ENCODE measurements at regions not wholly inside any gene's neighbourhood (a gene's known extent, or its start where the extent isn't known, plus 50 kb on each side); places are given as distances from the start of the nearest gene placed in this dataset.

GRCh38 chr14:37787879-37788494 is 192.6 kb downstream of the TTC6 start:
- intact Hi-C loops (cut with DNase I): no loop called here
- H3K4me3 ChIP-seq (replicated peaks in 1 of 3): no peak overlapping the region
- H3K9me3 ChIP-seq: no peaks in the 10 kb centered on the region
- H3K27me3 ChIP-seq: no peaks in the 10 kb centered on the region
- H3K36me3 ChIP-seq: no peaks in the 10 kb centered on the region
- no peaks in the 10 kb centered on the region for H3K4me1 ChIP-seq
- DNase-seq: no peak
- no peak for TF ChIP-seq CTCF (IDR thresholded peaks at IDR 0.05)
- no peak for TF ChIP-seq POLR2A (IDR thresholded peaks at IDR 0.05)
- no peak overlapping the region for H3K27ac ChIP-seq

GRCh38 chr14:37791384-37792036 is 196.1 kb downstream of the TTC6 start:
- no peak for DNase-seq
- Histone ChIP-seq H3K27ac (no peak overlapping the region), H3K4me1 (no peaks in the 10 kb centered on the region), H3K9me3 (no peaks in the 10 kb centered on the region), H3K36me3 (no peaks in the 10 kb centered on the region), H3K27me3 (no peaks in the 10 kb centered on the region), H3K4me3 (replicated peaks in 1 of 3) (no peak overlapping the region)
- 81 to 84% methylated on average over 3 of the region's 3 CpGs for WGBS, 2 donors
- TF ChIP-seq POLR2A (IDR thresholded peaks at IDR 0.05): no peak
- no peak for TF ChIP-seq CTCF (IDR thresholded peaks at IDR 0.05)
- intact Hi-C loops (cut with DNase I): no loop called here

- intact Hi-C loops (cut with DNase I): no loop called here
- no peak overlapping the region for H3K27ac ChIP-seq
These were observed 196.7 kb downstream of the TTC6 start for GRCh38 chr14:37792124-37792523.

GRCh38 chr14:37796703-37797416 is 201.4 kb downstream of the TTC6 start:
- Histone ChIP-seq H3K9me3 (no peaks in the 10 kb centered on the region), H3K36me3 (no peaks in the 10 kb centered on the region), H3K27ac (no peak overlapping the region), H3K4me1 (no peaks in the 10 kb centered on the region), H3K4me3 (replicated peaks in 1 of 3) (no peak overlapping the region), H3K27me3 (no peaks in the 10 kb centered on the region)
- DNase-seq: no peak
- intact Hi-C loops (cut with DNase I): no loop called here
- 61 to 88% methylated on average over 4 of the region's 4 CpGs for WGBS, 2 donors
- no peak for TF ChIP-seq POLR2A (IDR thresholded peaks at IDR 0.05)
- no peak for TF ChIP-seq CTCF (IDR thresholded peaks at IDR 0.05)

More at GRCh38 chr14:37792124-37792523, 196.7 kb downstream of the TTC6 start:
- 87 to 91% methylated on average over 4 of the region's 4 CpGs for WGBS, 2 donors
- Histone ChIP-seq H3K4me1 (no peaks in the 10 kb centered on the region), H3K27me3 (no peaks in the 10 kb centered on the region), H3K4me3 (replicated peaks in 1 of 3) (no peak overlapping the region), H3K9me3 (no peaks in the 10 kb centered on the region), H3K36me3 (no peaks in the 10 kb centered on the region)
- TF ChIP-seq POLR2A (IDR thresholded peaks at IDR 0.05): no peak
- no peak for TF ChIP-seq CTCF (IDR thresholded peaks at IDR 0.05)
- DNase-seq: no peak

GRCh38 chr14:37797675-37798074 is 202.2 kb downstream of the TTC6 start:
- H3K27me3 ChIP-seq: no peaks in the 10 kb centered on the region
- no peaks in the 10 kb centered on the region for H3K9me3 ChIP-seq
- intact Hi-C loops (cut with DNase I): no loop called here
- WGBS, 2 donors: 3 to 92% methylated on average over 1 of the region's 1 CpG
- H3K4me3 ChIP-seq (replicated peaks in 1 of 3): no peak overlapping the region
- TF ChIP-seq CTCF (IDR thresholded peaks at IDR 0.05) (no peak), POLR2A (IDR thresholded peaks at IDR 0.05) (no peak)
- DNase-seq: no peak
- H3K27ac ChIP-seq: no peak overlapping the region
- no peaks in the 10 kb centered on the region for H3K36me3 ChIP-seq
- no peaks in the 10 kb centered on the region for H3K4me1 ChIP-seq
